ENCODE measurements at regions not wholly inside any gene's neighbourhood (a gene's known extent, or its start where the extent isn't known, plus 50 kb on each side); places are given as distances from the start of the nearest gene placed in this dataset.

- no peak for TF ChIP-seq CTCF (IDR thresholded peaks at IDR 0.05)
- TF ChIP-seq POLR2AphosphoS5 (IDR thresholded peaks at IDR 0.05) = no peak
- TF ChIP-seq POLR2A (IDR thresholded peaks at IDR 0.05) = no peak
Measured at GRCh38 chr16:5450409-5451104, 353.0 kb upstream of the EEF2KMT start.
